Retina (tissue), 1 donor: ENCODE measurements at regions not wholly inside any gene's neighbourhood (a gene's known extent, or its start where the extent isn't known, plus 50 kb on each side); places are given as distances from the start of the nearest gene placed in this dataset.

ENCODE experiments used
- DNase-seq: peaks from one replicate; pipeline ENCODE4 v3.0.0-alpha.2; 2016

DNA sequence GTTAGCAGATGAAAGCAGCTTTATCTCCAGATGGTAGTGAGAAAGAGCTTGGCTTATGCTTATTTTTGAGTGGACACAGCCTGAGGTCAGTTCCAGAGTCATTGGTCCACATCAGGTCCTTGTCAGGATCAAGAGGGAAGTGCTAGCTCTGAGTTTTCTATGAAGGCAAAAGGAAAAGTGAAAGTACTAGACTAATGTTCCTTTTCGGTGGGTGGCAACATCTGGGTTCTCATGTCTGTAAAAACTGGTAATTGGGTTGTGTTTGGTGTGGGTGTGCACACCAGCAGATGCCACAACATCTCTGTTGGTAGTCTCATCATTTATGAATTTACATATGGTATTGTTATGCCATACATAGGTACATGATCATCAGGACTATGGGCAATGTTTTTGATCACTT, 210.5 kb downstream of the PWWP3B start:
- DNase-seq = no peak

DNA sequence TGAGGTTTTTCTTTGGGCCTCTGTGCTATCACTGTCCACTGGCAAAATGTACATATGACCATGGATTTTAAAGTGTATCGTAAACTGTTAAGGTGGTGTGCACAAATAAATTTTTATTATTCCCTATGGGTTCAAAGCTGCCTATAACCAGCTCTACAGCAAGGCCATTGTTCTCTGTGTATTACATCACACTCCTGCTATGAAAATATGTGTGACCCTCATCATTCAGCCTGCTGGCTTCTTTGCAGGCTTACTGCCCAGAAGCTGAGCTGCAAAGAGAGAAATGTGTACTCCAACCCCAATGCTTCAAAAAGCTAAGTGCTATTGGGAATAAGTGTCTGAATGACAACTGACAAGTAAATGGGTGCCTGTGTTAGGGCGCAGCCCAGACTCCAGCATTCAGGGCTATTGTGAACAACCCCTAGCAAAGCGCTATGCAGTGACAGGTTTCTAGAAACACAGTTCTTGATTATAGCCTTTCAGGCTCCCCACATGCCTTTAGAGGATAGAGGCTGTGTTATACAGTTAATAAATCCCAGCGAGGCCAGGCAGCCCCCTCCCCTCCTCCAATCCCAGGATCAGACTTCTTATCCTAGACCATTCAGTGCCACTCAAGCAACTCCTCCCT, 220.4 kb upstream of the RADX start:
- DNase-seq = no peak

DNA sequence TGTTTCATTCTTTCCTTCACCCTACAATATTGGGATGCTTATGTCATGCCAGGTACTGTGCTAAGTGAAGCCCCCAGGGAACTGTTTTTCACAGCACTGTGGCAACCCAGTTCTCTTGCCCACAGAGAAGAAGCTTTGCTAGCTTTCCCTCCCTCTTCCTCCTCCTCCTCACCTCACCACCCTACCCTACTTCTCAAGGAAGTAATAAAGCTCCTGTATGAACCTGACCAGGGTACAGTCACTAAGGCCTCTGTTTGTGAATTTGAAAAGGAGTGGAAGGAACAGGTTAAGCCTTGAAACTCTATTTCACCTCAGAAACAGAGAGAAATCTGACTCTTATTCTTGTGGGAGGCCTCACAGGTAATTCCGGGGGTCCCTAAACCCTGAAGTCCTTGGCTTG, 219.4 kb upstream of the RADX start:
- DNase-seq = no peak

DNA sequence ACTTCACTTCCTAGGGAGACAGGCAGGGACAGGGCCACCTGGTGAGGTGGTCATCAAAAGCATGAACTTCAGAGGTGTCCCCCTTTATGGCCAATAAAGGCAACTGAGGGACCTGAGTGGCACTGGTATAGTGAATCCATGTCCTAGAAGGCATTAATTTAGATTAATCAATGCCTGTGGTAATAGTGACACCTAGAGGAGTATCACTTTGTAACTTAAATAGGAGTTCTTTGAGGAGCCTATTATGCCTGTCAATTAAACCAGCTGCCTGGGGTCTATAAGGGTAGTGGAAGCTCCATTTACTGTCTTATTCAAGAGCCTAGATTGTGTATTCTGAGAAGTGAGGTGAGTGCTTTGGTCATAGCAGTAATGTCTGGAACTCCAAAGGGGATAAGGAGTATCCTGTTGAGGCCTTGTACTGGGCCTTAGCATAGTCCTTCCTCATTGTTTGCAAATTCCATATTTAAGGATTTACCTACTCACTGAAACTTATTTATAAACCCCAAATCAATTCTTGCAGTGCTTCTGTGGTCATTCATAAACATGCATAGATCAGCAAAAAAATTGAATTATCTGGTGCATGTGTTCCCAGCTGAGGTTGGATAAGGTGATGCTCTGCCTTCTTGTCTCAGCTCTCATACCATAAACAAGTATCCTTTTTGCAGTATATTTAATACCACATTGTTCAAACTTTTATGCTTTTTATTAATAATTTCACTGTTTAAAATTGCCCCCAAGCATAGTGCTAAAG, 213.8 kb upstream of the RADX start:
- no peak for DNase-seq

DNA sequence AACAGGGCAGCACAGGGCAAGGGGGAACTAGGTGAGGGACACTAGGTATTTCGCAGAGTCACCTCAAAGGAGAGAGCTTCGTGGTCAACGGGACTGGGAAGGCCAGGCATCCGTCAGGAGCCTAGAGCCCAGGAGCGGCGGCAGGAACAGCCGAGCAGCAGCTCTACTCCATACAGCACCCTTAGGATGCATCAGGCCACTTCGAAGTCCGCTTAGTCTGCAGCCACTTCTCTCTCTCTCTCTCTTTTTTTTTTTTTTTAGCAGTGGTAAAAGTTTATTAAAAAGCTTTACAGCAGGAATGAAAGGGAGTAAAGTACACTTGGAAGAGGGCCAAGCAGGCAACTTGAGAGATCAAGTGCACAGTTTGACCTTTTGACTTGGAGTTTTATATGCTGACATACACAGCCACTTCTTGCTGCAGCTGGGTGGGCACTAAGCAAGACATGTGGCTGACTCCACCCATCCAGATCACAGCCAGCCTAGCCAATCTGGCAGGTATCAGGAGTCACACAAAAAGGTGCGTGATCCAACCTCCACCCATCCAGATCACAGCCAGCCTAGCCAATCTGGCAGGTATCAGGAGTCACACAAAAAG, 209.7 kb upstream of the RADX start:
- no peak for DNase-seq

DNA sequence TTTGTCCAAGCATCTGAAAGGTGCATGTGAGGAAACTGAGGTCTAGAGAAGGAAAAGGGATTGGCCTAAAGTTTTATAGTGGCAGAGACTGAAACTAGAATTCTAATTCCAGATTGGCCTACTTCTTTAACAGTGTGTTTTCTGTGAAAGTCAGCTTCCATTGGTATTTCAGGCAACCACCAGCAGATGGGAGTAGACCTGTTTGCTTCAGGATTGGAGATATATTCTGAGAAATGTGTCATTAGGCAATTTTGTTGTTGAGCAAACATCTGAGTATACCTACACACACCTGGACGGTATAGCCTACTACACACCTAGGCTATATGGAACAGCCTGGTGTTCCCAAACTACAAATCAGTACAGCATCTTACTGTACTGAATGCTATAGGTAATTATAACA, 207.3 kb upstream of the RADX start:
- no peak for DNase-seq

DNA sequence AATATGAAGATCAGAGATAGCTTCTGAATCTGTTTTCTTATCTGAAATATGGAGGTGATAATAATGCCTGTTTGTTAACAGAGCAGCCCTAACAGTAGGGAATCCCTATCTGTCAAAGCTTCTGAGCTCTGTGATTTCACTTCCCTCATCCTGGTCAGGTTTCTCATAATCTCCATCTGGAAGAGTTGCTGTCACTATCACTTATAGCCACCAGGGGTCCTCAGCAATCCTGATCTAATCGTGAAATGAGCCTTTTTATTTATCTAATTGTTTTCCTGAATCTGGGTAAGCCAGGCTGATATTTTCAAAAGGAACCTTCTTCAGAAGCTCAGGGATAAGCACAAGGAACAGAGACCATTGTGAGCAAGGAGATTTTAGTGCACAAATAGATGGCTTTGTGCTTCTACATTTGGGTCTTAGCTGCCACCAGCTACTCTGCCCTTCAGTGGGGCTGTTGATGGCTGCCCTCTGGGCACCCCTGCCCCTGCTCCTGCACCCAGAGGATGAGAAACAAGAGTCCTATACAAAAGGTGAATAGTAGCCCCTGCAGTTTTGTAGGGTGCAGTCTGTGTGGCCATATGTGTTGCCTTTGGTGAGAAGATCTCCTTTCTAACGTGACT, 196.4 kb upstream of the RADX start:
- DNase-seq = peak; percentile 36

DNA sequence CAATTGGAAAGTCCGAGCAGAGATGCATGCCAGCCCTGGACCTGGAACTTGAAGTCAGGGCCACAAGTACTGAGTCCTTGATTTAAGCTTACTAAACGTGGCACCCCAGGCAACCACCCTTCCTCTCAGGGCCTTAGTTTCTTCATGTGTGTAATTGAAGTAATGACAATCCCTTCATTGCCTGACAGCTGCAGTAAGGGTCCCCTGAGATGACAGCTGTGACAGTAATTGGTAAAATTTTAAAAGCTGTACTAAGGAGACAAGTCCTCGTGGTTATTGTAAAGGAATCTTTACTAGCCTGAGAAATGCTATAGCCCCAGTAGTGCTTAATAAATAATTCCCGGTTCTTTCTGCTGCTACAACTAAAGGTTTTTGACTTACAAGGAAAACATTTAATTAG, 175.1 kb upstream of the RADX start:
- DNase-seq = peak; percentile 41

DNA sequence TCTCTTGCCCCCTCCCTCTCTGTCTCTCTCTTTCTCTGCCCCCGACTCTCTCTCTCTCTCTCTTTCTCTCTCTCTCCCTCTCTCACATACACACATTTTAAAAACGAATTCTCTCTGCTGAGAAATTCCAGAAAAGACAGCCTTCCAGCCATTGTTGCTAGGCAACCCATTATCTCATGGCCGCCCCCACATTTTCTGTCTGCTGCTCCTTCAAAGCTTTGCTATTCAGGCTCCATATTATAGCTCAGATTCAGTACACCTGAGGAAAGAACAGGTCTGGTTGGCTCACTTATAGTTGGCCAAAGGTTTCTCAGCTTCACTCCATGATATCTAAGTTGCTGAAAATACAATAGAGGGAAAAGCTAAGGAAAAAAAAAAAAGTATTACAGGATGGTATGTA, 174.4 kb upstream of the RADX start:
- DNase-seq = no peak

DNA sequence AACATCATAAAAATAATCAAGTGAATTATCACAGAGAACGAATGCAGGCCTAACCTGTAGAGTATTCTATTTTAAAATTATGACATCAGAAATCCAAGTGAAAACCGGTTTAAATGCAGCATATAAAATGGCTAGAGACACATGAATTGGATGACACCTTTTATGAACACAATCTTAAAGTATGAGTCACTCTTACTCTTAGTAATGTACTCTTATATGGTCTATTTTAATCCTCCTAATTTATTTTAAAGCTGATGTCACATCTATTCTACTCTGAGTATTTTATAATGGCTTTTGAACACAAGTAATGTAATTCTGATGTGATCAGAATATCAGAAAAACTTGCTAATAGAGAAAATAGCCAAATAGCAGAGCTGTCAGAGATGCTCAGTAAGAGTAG, 161.4 kb upstream of the RADX start:
- no peak for DNase-seq

DNA sequence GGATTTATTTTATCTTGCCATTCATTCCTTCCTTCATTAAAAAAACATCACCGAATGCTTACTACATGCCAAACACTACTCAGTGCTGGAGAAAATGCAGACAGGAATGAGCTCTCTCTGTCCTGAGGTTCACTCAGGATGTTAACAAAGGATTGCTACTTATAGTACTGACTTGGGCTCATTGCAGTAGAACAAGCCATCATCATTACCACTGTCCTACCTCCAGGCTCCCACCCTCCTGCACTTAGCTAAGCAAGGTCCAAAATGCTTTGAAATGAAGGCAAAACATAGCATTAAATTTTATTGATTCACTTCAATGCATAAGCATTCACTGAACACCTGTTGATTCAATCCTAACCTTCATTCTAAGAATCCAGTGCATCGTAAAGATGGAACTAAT, 159.8 kb upstream of the RADX start:
- no peak for DNase-seq

DNA sequence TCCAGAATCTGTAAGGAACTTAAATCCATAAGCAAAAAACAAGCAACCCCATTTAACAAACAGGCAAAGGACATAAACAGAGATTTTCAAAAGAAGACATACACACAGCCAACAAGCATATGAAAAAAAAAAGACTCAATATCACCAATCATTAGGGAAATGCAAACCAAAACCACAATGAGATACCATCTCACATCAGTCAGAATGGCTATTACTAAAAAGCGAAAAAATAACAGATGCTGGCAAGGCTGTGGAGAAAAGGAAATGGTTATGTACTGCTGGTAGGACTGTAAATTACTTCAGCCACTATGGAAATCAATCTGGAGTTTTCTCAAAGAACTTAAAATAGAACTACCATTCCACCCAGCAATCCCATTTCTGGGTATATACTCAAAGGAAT, 156.8 kb upstream of the RADX start:
- no peak for DNase-seq

DNA sequence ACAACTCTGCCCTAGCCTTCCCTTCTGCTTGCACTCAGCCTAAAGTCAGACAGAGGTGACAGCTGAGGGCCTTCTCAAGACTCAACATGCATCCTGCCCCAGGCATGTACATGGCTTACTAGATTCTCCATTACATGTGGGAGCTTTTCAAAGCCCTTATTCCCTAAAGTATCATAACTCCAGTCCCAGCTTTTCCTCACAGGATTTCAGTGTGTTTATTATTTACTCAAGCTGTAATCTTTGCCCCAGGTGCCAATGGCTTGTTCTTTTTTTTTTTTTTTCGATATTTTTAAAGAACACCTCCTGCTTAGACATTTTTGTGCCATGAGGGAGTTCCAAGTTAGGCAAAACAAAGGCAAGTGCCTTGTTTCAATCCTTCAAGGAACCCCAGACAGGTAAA, 154.0 kb upstream of the RADX start:
- no peak for DNase-seq

DNA sequence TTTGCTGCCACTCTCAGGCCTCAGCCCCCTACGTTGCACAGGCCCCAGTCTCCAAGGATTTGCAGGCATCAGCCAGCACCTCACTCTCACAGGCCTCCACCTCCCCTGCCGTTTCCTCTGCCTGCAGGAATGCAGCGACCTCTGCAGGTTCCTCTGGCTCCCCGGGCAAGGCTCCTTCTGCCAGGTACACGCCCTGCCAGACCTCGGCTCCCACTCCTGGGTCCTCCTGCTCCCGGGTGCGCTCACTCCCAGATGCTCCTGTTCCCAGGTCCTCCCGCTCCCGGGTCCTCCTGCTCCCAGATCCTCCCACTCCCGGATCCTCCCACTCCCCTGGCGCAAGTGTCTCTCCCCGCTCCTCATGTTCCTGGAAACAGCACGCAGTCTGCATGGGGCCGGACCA, 144.4 kb upstream of the RADX start:
- DNase-seq = no peak

DNA sequence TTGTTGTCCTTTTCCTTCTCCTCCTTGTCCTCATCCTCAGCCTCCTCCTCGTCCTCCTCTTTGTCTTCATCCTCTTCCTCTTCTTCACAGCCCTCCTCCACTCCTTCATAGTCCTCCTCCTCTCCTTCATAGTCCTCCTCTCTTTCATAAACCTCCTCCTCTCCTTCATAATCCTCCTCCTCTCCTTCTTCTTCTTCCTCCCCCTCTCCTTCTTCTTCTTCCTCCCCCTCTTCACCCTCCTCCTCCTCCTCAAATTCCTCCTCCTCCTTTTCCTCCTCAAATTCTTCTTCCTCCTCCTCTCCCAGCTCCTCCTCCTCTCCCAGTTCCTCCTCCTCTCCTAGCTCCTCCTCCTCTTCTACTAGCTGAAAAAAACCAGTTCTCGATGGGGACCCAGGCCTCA, 143.8 kb upstream of the RADX start:
- DNase-seq = no peak

DNA sequence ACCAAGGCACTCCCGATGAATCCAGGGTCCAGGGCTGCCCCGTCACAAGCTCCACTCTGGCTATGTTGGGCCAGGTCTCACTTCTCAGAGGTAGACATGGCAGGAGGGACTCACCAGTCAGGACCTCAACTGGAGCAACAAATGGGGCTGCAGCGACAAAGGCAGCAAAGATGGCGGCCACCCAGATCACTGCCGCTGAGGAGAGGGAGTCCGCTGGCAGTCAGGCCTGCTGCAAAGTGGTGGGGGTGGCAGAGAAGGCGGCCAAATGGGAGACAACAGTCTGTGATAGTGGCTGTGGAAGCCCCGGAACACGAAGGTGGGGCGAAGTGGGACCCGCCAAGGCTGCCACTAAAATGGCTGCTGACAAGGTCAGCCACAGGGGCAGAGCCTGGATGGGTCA, 143.3 kb upstream of the RADX start:
- DNase-seq = no peak

DNA sequence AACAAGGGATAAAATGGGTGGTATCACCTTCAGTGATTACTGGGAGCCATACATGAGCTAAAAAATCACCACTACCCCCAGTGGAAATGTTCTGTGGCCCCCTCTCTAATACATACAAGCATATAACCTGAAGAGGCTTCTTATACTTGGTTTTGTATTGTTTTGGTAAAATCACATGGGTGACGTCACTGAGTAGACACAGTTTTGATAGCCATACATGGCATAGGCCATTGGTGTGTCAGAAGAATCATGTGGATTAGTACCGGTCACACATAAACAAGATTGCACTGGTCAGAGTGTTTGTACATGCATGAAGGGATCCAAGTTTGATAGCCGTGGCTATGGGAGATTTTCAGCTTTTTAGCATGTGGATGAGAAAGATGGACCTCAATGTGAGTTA, 131.9 kb upstream of the RADX start:
- no peak for DNase-seq

DNA sequence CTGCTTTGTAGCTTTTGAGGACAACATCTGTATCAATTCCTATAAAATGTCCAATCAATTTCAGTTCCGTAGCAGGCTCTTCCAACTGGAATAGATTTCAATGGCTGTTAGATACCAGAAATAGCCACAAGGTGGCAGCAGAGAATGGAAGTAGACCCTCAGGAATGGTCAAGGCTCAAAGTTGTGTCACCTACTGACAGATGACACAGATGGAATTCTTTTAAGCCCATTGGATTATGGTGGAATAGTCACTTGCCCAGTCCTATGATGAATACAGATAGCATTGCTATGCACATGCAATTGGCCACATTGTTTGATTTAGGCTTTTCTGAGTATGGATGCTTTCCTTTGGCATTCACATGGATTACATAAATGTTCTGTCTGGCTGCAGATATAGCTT, 130.4 kb upstream of the RADX start:
- DNase-seq = peak; percentile 56

DNA sequence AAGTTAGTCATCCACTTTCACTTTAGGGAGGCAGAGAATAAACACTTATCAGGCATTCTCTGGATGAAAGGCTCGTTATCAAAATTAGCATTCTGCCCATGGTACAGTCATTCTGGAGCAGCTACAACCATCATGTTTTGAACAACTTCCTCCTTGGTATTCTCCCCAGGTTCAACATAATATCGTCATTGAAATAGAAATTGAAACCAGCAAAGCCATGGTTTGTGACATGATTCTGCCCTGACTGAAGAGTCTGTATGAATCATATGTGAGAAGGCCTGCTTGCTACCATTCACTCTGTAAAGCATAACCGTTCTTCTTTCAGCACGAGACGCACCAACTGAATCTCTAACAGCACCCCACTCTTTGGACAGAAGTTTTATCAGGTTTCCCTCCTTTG, 127.5 kb upstream of the RADX start:
- no peak for DNase-seq

DNA sequence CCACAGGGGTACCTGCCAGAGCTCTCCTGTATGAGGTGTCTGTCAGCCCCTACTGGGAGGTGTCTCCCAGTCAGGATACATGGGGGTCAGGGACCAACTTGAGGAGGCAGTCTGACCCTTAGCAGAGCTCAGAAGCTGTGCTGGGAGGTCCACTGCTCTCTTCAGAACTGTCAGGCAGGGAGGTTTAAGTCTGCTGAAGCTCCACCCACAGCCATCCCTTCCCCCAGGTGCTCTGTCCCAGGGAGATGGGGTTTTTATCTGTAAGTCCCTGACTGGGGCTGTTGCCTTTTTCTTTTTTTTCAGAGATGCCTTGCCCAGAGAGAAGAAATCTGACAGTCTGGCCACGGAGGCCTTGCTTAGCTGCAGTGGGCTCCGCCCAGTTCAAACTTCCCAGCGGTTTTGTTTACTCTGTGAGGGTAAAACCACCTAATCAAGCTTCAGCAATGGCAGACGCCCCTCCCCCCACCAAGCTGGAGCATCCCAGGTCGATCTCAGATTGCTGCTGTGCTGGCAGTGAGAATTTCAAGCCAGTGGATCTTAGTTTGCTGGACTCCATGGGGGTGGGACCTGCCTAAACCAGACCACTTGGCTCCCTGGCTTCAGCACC, 118.5 kb upstream of the RADX start:
- DNase-seq = peak; percentile 4

DNA sequence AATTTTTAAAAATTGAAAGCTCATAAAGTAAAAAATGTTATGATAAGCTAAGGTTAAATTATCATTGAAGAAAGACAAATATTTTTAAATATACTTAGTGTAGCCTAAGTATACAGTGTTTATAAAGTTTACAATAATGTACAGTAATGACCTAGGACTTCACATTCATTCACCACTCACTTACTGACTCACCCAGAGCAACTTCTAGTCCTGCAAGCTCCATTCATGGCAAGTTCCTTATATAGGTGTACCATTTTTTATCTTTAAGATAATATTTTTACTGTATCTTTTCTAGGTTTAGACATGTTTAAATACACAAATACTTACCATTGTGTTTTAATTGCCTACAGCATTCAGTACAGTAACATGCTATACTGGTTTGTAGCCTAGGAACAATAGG, 112.3 kb upstream of the RADX start:
- no peak for DNase-seq

DNA sequence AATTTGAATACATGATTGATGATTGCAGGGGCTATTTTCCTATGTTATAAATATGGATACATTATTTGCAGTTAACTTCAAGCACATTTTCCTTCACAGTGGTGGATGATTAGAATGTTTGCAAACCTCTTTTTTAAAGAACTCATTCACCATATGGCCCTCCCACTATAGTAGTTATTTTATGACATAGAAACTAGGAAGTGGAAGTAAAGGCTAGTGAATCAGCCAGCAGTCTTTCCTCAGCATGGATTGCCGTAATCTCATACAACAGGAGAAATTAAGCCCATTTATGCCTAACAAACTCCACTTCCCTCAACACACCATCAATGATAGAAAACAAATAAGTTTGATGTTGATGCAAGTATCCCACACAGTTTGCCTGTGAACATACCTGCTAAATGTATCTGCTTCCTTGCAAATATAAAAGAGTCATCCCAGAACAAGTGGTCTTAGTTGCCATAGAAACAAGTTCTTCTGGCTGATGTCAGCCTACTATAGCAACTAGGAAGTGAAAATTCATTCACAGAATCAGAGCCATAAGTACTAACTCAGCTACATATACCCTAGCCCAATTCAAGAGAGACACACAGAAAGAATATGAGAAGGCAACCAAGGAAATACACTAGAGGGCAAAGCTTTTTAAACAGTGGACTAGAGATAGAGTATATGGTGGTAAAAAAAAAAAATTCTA, 100.9 kb upstream of the RADX start:
- no peak for DNase-seq
